ENCODE measurements at regions not wholly inside any gene's neighbourhood (a gene's known extent, or its start where the extent isn't known, plus 50 kb on each side); places are given as distances from the start of the nearest gene placed in this dataset.

DNA sequence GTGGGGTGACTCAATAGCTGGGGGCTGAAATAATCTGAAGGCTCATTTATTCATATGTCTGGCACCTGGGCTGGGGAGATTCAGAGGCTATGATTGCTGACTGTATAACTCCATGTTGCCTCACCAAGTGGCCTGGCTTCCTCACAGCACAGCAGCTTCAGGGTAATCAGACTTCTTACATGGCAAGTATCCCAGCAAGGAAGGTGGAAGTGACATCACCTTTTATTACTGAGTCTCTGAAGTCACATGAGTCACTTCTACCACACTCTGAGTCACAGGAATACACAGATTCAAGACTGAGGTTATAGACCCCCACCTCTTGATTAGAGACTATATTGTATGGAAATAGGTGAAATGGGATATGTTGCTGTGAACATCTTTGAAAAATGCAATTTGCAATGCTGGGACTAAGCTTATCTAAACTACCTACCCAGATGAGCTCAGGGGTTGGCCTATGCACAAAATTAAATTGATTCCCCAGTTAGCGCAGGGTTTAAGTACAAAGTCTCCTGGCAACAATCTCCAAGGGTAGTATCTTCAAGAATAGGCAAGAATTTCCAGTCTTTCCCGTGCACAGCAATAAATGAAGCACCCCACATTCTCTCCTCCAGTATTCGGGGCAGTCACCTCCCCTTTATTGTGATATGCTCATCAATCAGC lies 553.1 kb downstream of the LRRC70 start:
- TF ChIP-seq, protein P1, sequence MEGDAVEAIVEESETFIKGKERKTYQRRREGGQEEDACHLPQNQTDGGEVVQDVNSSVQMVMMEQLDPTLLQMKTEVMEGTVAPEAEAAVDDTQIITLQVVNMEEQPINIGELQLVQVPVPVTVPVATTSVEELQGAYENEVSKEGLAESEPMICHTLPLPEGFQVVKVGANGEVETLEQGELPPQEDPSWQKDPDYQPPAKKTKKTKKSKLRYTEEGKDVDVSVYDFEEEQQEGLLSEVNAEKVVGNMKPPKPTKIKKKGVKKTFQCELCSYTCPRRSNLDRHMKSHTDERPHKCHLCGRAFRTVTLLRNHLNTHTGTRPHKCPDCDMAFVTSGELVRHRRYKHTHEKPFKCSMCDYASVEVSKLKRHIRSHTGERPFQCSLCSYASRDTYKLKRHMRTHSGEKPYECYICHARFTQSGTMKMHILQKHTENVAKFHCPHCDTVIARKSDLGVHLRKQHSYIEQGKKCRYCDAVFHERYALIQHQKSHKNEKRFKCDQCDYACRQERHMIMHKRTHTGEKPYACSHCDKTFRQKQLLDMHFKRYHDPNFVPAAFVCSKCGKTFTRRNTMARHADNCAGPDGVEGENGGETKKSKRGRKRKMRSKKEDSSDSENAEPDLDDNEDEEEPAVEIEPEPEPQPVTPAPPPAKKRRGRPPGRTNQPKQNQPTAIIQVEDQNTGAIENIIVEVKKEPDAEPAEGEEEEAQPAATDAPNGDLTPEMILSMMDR (IDR thresholded peaks at IDR 0.05 in 4 of 5, conservative IDR thresholded peaks at IDR 0.05 in 1 of 5): no peak
- no peak for TF ChIP-seq POLR2A (IDR thresholded peaks at IDR 0.05)
